GM19395 (cell line): ENCODE measurements at regions not wholly inside any gene's neighbourhood (a gene's known extent, or its start where the extent isn't known, plus 50 kb on each side); places are given as distances from the start of the nearest gene placed in this dataset.

Experiments
- ATAC-seq: cut with Tn5 transposase; IDR thresholded peaks from one replicate; pipeline ENCODE4 v1.9.1; 2021; ENCODE audit warnings: mild to moderate bottlenecking, moderate library complexity; ENCODE audit not compliant: unreplicated experiment

GRCh38 chr22:48439560-48440135, 1388.0 kb downstream of the BRD1 start:
- no peak for ATAC-seq

- no peak for ATAC-seq
Measured at GRCh38 chr22:48438800-48439559, 1388.7 kb downstream of the BRD1 start.

- no peak for ATAC-seq
Measured at GRCh38 chr22:48438096-48438495, 1389.6 kb downstream of the BRD1 start.

- no peak for ATAC-seq
Measured at GRCh38 chr22:48436201-48436931, 1391.3 kb downstream of the BRD1 start.

GRCh38 chr22:48434868-48435250, 1392.8 kb downstream of the BRD1 start:
- ATAC-seq, result no peak

- no peak for ATAC-seq
Measured at GRCh38 chr22:48434156-48434867, 1393.4 kb downstream of the BRD1 start.

- ATAC-seq, result no peak
Measured at GRCh38 chr22:48433647-48434046, 1394.0 kb downstream of the BRD1 start.

GRCh38 chr22:48432781-48433518, 1394.7 kb downstream of the BRD1 start:
- no peak for ATAC-seq

GRCh38 chr22:48431536-48432315, 1395.9 kb downstream of the BRD1 start:
- no peak for ATAC-seq

GRCh38 chr22:48431014-48431413, 1396.7 kb downstream of the BRD1 start:
- no peak for ATAC-seq

- ATAC-seq, result no peak
Measured at GRCh38 chr22:48429446-48430020, 1398.1 kb downstream of the BRD1 start.

- no peak for ATAC-seq
Measured at GRCh38 chr22:48428631-48429371, 1398.9 kb downstream of the BRD1 start.

- ATAC-seq, result no peak
Measured at GRCh38 chr22:48427731-48428211, 1399.9 kb downstream of the BRD1 start.

- ATAC-seq, result no peak
Measured at GRCh38 chr22:48426466-48427380, 1401.0 kb downstream of the BRD1 start.

- no peak for ATAC-seq
Measured at GRCh38 chr22:48425641-48426040, 1402.0 kb downstream of the BRD1 start.

- no peak for ATAC-seq
Measured at GRCh38 chr22:48425091-48425506, 1402.6 kb downstream of the BRD1 start.

- no peak for ATAC-seq
Measured at GRCh38 chr22:48424661-48425060, 1403.0 kb downstream of the BRD1 start.

- ATAC-seq, result no peak
Measured at GRCh38 chr22:48424201-48424627, 1403.5 kb downstream of the BRD1 start.
